ENCODE measurements at regions not wholly inside any gene's neighbourhood (a gene's known extent, or its start where the extent isn't known, plus 50 kb on each side); places are given as distances from the start of the nearest gene placed in this dataset.

GRCh38 chr1:5590717-5591116 is 401.5 kb downstream of the NPHP4 start:
- no peak for DNase-seq

- no peak for DNase-seq
Observed at GRCh38 chr1:5586629-5587028, 405.6 kb downstream of the NPHP4 start.

GRCh38 chr1:5585256-5585655 is 407.0 kb downstream of the NPHP4 start:
- no peak for DNase-seq

DNA sequence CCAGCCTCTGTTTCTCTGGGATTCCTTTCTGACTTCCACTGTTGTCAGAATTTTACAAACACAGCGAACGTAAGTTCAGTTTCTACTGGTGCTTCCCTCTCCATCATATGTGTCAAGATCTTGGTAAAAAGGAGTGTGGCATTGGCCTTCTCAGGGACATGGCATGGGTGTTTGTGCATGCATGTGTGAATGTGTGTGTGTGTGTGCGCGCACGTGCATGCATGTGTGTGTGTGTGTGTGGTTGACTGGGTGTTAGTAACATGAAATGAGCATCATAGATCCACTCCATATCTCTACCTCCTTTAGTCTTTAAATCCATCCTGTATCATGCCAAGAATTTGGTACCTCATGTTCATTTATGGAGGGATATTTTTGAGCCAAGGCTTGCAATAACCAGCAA is 411.3 kb downstream of the NPHP4 start:
- no peak for DNase-seq

DNA sequence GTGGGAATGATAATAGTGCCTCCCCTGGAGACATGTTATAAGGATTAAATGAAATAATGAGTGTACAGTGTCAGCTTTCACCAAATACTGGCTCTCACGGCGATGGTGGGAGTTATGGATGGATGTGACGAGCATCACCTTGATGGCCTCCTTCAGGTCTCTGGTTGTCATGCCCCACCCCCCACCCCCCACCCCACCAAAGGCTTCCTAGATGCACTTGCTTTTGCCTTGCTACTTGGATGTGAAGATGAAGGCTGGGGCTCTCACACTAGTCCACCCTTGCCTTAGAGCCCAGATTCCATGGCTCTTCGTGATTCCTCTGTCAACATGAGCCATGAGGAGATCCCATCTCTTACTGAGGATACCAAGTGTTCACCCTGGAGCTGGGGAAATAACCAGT is 412.3 kb downstream of the NPHP4 start:
- no peak for DNase-seq

DNA sequence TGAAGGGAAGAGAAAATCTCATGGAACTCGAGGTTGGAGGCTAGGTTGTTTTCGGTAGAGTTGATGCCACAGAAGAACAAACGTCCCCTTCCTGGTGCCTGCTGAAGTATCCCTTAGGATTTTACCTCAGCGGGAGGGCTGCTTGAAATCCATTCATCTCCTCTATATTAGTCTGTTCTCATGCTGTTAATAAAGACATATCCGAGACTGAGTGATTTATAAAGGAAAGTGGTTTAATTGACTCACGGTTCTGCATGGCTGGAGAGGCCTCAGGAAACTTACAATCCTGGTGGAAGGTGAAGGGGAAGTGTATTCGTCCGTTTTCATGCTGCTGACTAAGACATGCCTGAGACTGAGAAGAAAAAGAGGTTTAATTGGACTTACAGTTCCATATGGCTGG is 413.5 kb downstream of the NPHP4 start:
- DNase-seq, result no peak

- DNase-seq, result no peak
Observed at GRCh38 chr1:5577255-5578040, 414.8 kb downstream of the NPHP4 start.

- no peak for DNase-seq
Observed at GRCh38 chr1:5576673-5577065, 415.6 kb downstream of the NPHP4 start.

DNA sequence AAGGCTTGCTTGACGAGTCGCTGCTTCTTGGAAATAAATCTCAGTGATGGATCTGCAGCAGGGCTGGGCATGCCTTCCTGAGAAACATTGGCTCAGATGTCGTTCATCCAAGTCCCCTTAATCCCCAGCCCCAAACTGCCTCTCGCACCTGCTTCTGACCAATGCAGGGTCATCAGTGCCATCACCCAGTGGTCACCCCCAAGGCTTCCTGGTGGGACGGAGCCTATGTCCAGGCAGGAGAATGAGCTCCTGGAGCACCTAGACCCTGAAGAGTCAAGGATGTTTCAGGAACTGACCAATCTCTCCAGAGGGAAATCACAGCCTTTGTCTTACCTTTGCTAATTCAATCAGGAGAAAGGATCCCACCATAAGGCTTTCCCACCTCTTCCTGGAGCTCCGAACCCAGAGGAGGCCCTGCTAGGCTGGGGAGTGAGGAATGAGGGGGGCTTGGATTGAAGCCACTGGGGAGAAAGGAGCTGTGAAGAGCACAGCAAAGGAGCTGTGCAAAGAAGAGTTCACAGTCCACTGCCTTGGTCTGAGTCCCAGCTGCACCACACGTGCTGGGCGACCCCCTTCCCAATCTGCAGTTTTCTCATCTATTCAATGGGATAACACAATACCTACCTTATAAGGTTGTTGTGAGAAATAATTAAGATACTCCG is 416.1 kb downstream of the NPHP4 start:
- DNase-seq, result no peak

GRCh38 chr1:5575396-5575940 is 416.8 kb downstream of the NPHP4 start:
- DNase-seq, result no peak

DNA sequence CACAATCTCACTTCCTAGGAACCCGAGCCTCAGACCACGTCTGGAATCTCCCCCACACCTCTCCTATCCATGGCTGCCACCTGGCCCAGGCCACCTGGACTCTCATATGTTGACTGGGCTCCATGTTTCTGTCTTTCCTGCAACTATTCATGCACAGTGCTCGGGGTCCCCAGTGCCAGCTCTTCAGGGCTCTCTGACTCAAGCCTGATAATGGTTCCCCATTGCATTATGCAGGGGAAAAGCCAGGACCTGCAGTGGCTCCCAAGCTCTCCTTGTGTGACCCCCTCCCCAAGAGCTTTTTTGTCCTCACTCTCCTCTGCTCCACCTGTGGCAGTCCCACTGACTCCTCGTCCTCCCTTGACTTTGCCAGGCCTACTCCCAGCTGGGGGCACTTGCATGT is 417.6 kb downstream of the NPHP4 start:
- DNase-seq, result no peak

DNA sequence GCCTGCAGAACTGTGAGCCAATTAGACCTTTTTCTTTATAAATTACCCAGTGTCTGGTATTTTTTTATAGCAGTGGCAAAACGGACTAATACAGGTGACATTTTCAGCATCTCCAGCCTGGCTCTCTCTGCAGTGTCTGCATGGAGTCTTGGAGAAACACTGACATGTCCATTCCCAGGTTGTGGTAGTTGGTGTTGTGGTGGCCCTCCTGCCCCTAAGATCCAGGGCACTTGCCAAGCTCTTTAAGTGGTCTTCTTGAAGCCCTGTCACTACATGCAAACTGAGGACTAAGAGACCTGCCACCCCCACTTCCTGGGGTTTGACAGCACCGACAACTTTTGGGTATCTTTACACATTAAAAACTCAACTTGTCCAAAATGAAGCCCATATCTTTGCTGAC is 419.4 kb downstream of the NPHP4 start:
- DNase-seq, result no peak

DNA sequence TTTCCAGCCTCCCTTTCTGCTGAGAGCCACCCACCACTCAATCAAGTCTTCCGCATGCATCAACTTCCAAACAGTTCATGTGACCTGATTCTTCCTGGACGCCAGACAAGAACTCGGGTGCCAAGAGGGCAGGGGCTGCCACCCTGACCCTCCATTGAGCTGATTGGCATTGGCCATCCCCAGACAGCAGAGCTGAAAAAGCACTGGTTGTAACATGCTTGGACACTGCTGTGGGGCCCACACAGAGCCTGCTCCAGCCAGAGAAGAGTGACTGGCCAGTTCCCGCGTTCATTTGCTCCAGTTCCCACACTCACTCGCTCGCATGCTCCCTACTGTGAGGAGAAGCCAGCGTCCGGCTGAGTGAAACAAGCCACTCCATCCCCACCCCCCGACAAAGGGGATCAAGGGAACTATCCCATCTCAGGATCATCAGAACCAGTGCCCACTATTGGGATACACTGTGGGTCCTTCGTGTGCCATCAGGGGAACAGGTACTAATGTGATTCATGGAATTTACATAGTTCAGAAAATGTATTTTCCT is 420.3 kb downstream of the NPHP4 start:
- DNase-seq, result no peak

- no peak for DNase-seq
Observed at GRCh38 chr1:5571438-5571837, 420.8 kb downstream of the NPHP4 start.

DNA sequence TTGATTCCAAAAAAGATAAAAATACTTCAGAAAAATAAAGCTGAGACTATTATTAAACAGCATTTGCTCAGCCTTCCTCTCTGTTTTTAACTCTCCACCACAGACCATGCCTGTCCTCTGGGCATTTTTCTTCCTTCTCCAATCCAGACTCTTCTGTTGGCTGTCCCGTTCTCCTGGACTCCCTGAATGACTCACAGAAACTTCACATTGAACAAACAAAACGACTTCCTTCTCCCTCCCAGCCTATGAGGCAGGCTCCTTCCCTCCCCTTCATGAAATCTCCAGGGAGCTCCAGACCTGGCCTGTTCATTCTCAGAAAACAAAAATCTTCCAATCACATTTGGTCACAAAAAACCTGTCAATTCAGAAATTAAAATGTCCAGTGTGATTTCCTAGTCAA is 421.3 kb downstream of the NPHP4 start:
- DNase-seq, result no peak

GRCh38 chr1:5568321-5568720 is 423.9 kb downstream of the NPHP4 start:
- no peak for DNase-seq

GRCh38 chr1:5567839-5568238 is 424.4 kb downstream of the NPHP4 start:
- DNase-seq, result no peak

GRCh38 chr1:5566924-5567323 is 425.3 kb downstream of the NPHP4 start:
- DNase-seq, result no peak

- no peak for DNase-seq
Observed at GRCh38 chr1:5565281-5566125, 426.7 kb downstream of the NPHP4 start.

GRCh38 chr1:5564578-5565257 is 427.5 kb downstream of the NPHP4 start:
- no peak for DNase-seq

GRCh38 chr1:5563861-5564577 is 428.2 kb downstream of the NPHP4 start:
- no peak for DNase-seq

DNA sequence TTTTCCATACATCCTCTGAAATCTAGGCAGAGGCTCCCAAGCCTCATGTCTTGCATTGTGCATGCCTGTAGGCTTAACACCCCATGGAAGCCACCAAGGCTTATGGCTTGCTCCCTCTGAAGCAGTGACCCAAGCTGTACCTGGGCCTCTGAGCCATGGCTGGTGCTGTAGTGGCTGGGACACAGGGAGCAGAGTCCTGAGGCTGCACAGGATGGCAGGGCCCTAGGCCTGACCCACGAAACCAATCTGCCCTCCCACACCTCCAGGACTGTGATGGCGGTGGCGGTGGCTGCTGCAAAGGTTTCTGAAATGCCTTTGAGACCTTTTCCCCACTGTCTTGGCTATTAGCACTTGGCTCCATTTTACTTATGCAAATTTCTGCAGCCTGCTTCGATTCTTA is 429.5 kb downstream of the NPHP4 start:
- DNase-seq, result no peak

Data from NCI-H510A (cell line).